Neuron (in vitro differentiated cells): ENCODE measurements at regions not wholly inside any gene's neighbourhood (a gene's known extent, or its start where the extent isn't known, plus 50 kb on each side); places are given as distances from the start of the nearest gene placed in this dataset.
"Not testable (repeated sequence)": the region's sequence is repeated elsewhere in the genome, so short reads cannot be mapped to it uniquely, and the experiment has no call there.

ENCODE experiments used
- H2AFZ ChIP-seq: one replicate; pipeline ENCODE4 v1.6.1; 2013; ENCODE audit warnings: low read depth, mild to moderate bottlenecking, inconsistent platforms, low read length, moderate library complexity
- H3K27me3 ChIP-seq: one replicate; pipeline ENCODE4 v1.6.1; 2013; ENCODE audit warnings: low read length; ENCODE audit not compliant: insufficient read depth
- H3K36me3 ChIP-seq: one replicate; pipeline ENCODE4 v1.6.1; 2013; ENCODE audit warnings: low read length; ENCODE audit not compliant: insufficient read depth
- H3K4me1 ChIP-seq: one replicate; pipeline ENCODE4 v1.6.1; 2013; ENCODE audit warnings: low read length; ENCODE audit not compliant: insufficient read depth
- H3K4me3 ChIP-seq: 2 replicates; pipeline ENCODE4 v1.5.1; 2013; ENCODE audit warnings: mild to moderate bottlenecking, low read length, moderate library complexity
- H3K9me3 ChIP-seq: one replicate; pipeline ENCODE4 v1.6.1; 2013; ENCODE audit warnings: low read length

- Histone ChIP-seq H3K36me3 (no peaks in the 10 kb centered on the region), H3K4me3 (no peak overlapping the region), H2AFZ (no peak overlapping the region), H3K9me3 (no peaks in the 10 kb centered on the region), H3K4me1 (no peaks in the 10 kb centered on the region), H3K27me3 (peaks cover 8% of the 10 kb centered on the region)
These were observed 137.7 kb upstream of the ALDH1B1 start for GRCh38 chr9:38254756-38255155.

- no peak overlapping the region for H3K4me3 ChIP-seq
- peaks cover 8% of the 10 kb centered on the region for H3K27me3 ChIP-seq
- no peaks in the 10 kb centered on the region for H3K36me3 ChIP-seq
- no peak overlapping the region for H2AFZ ChIP-seq
- no peaks in the 10 kb centered on the region for H3K9me3 ChIP-seq
- no peaks in the 10 kb centered on the region for H3K4me1 ChIP-seq
These were observed 138.4 kb upstream of the ALDH1B1 start for GRCh38 chr9:38254151-38254550.

GRCh38 chr9:38253200-38253599, 139.3 kb upstream of the ALDH1B1 start:
- no peaks in the 10 kb centered on the region for H3K36me3 ChIP-seq
- no peak overlapping the region for H2AFZ ChIP-seq
- H3K9me3 ChIP-seq = no peaks in the 10 kb centered on the region
- no peaks in the 10 kb centered on the region for H3K4me1 ChIP-seq
- H3K4me3 ChIP-seq = no peak overlapping the region
- peaks cover 8% of the 10 kb centered on the region for H3K27me3 ChIP-seq

- Histone ChIP-seq H2AFZ (no peak overlapping the region), H3K9me3 (no peaks in the 10 kb centered on the region), H3K4me3 (no peak overlapping the region), H3K4me1 (no peaks in the 10 kb centered on the region), H3K36me3 (no peaks in the 10 kb centered on the region), H3K27me3 (peaks cover 8% of the 10 kb centered on the region)
These were observed 141.3 kb upstream of the ALDH1B1 start for GRCh38 chr9:38251036-38251860.

GRCh38 chr9:38250279-38251035, 142.0 kb upstream of the ALDH1B1 start:
- H3K9me3 ChIP-seq = no peaks in the 10 kb centered on the region
- H3K4me3 ChIP-seq = no peak overlapping the region
- H3K36me3 ChIP-seq = no peaks in the 10 kb centered on the region
- H2AFZ ChIP-seq = no peak overlapping the region
- peaks cover 8% of the 10 kb centered on the region for H3K27me3 ChIP-seq
- H3K4me1 ChIP-seq = no peaks in the 10 kb centered on the region

- Histone ChIP-seq H3K4me3 (no peak overlapping the region), H3K4me1 (no peaks in the 10 kb centered on the region), H3K36me3 (no peaks in the 10 kb centered on the region), H3K9me3 (no peaks in the 10 kb centered on the region), H2AFZ (no peak overlapping the region), H3K27me3 (peaks cover 6% of the 10 kb centered on the region)
These were observed 142.8 kb upstream of the ALDH1B1 start for GRCh38 chr9:38249587-38250210.

GRCh38 chr9:38249049-38249448, 143.5 kb upstream of the ALDH1B1 start:
- H2AFZ ChIP-seq = no peak overlapping the region
- H3K36me3 ChIP-seq = no peaks in the 10 kb centered on the region
- H3K4me1 ChIP-seq = no peaks in the 10 kb centered on the region
- H3K9me3 ChIP-seq = no peaks in the 10 kb centered on the region
- H3K27me3 ChIP-seq = peaks cover 3% of the 10 kb centered on the region
- no peak overlapping the region for H3K4me3 ChIP-seq

- Histone ChIP-seq H3K4me1 (no peaks in the 10 kb centered on the region), H3K9me3 (no peaks in the 10 kb centered on the region), H2AFZ (no peak overlapping the region), H3K27me3 (peaks cover 3% of the 10 kb centered on the region), H3K4me3 (no peak overlapping the region), H3K36me3 (no peaks in the 10 kb centered on the region)
These were observed 145.7 kb upstream of the ALDH1B1 start for GRCh38 chr9:38246833-38247232.

GRCh38 chr9:38244971-38245370, 147.5 kb upstream of the ALDH1B1 start:
- H3K9me3 ChIP-seq = no peaks in the 10 kb centered on the region
- H3K4me1 ChIP-seq = no peaks in the 10 kb centered on the region
- no peaks in the 10 kb centered on the region for H3K27me3 ChIP-seq
- H3K4me3 ChIP-seq = no peak overlapping the region
- no peaks in the 10 kb centered on the region for H3K36me3 ChIP-seq
- H2AFZ ChIP-seq = no peak overlapping the region

- Histone ChIP-seq H3K27me3 (no peaks in the 10 kb centered on the region), H3K9me3 (no peaks in the 10 kb centered on the region), H3K36me3 (no peaks in the 10 kb centered on the region), H2AFZ (no peak overlapping the region), H3K4me3 (no peak overlapping the region), H3K4me1 (no peaks in the 10 kb centered on the region)
These were observed 148.5 kb upstream of the ALDH1B1 start for GRCh38 chr9:38243993-38244392.

GRCh38 chr9:38242151-38242550, 150.4 kb upstream of the ALDH1B1 start:
- H3K27me3 ChIP-seq, H3K9me3 ChIP-seq, H2AFZ ChIP-seq, H3K4me3 ChIP-seq, H3K36me3 ChIP-seq, H3K4me1 ChIP-seq: not testable (repeated sequence)

GRCh38 chr9:38240051-38240450, 152.5 kb upstream of the ALDH1B1 start:
- no peaks in the 10 kb centered on the region for H3K9me3 ChIP-seq
- H3K27me3 ChIP-seq = no peaks in the 10 kb centered on the region
- no peak overlapping the region for H2AFZ ChIP-seq
- no peaks in the 10 kb centered on the region for H3K4me1 ChIP-seq
- H3K4me3 ChIP-seq = no peak overlapping the region
- H3K36me3 ChIP-seq = no peaks in the 10 kb centered on the region

GRCh38 chr9:38235244-38235643, 157.3 kb upstream of the ALDH1B1 start:
- Histone ChIP-seq H3K4me3 (no peak overlapping the region), H3K27me3 (no peaks in the 10 kb centered on the region), H2AFZ (no peak overlapping the region), H3K4me1 (no peaks in the 10 kb centered on the region), H3K36me3 (no peaks in the 10 kb centered on the region), H3K9me3 (no peaks in the 10 kb centered on the region)
